ENCODE measurements at regions not wholly inside any gene's neighbourhood (a gene's known extent, or its start where the extent isn't known, plus 50 kb on each side); places are given as distances from the start of the nearest gene placed in this dataset.

DNA sequence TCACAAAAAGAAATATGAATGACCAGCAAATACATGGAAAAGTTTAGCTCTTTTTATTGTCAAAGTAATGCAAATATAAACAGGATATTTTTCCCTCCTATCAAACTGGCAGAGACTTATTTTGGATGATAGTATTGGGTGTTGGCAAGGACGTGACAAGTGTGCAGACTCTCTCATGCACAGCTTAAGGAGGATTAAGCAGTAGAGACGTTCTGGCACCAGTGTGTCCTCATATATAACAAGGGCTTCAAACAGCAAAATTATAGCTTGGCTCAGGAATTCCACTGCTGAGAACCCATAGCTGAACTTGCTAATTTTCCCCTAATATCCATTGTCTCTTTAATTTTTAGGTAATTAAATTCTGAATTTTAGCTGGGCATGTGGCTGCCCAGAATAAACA is 114.4 kb downstream of the FAM124B start:
- DNase-seq (ENCODE audit: low read depth in 1 of 2, low spot score in 2 of 2) (no peak), FAIRE-seq (no peak)
- H4K5ac ChIP-seq (ENCODE audit: insufficient read length, low read depth, low read length), result no peak overlapping the region
- H2BK5ac ChIP-seq (ENCODE audit: low read depth, low read length), result no peak overlapping the region
- H3K4ac ChIP-seq (replicated peaks; ENCODE audit: insufficient read length, low read depth, low read length), result no peak overlapping the region
- H2BK20ac ChIP-seq (ENCODE audit: low read length), result no peak overlapping the region
- H3K79me2 ChIP-seq (ENCODE audit: control insufficient read depth in 1 of 2, insufficient read depth in 2 of 2, low read length in 2 of 2), result no peaks in the 10 kb centered on the region
- no peaks in the 10 kb centered on the region for H3K23me2 ChIP-seq (ENCODE audit: low read depth, low read length)
- H3K27ac ChIP-seq (ENCODE audit: low read depth, low read length), result no peak overlapping the region
- H3K18ac ChIP-seq (ENCODE audit: extremely low read depth, low read length), result no peak overlapping the region
- H3K4me3 ChIP-seq (ENCODE audit: extremely low read depth in 1 of 4, insufficient read depth in 2 of 4, low read depth in 3 of 4, low read length in 4 of 4), result no peak overlapping the region
- H3K36me3 ChIP-seq (ENCODE audit: control insufficient read depth in 2 of 4, insufficient read depth in 4 of 4, low read length in 3 of 4), result no peaks in the 10 kb centered on the region
- H2BK120ac ChIP-seq (replicated peaks; ENCODE audit: low read depth, low read length), result no peak overlapping the region
- H3K56ac ChIP-seq (replicated peaks; ENCODE audit: insufficient read length, low read depth, low read length), result no peak overlapping the region
- no peak overlapping the region for H3K9ac ChIP-seq (replicated peaks in 1 of 4; ENCODE audit: extremely low read depth in 1 of 4, low read depth in 3 of 4, low read length in 3 of 4)
- no peak overlapping the region for H3K23ac ChIP-seq (ENCODE audit: insufficient read length)
- H3K14ac ChIP-seq (ENCODE audit: insufficient read length), result no peak overlapping the region
- no peaks in the 10 kb centered on the region for H3K4me1 ChIP-seq (replicated peaks in 1 of 4; ENCODE audit: control insufficient read depth in 3 of 4, insufficient read depth in 4 of 4, low read length in 3 of 4)
- ChIA-PET POLR2A (ENCODE audit: partially characterized antibody) (interaction anchor here (1.4 kb wide), 1 partner anchor 317 kb away, joined by 5 read pairs; no protein-coding TSS in a partner anchor), CTCF (ENCODE audit: partially characterized antibody) (interaction anchor here (0.8 to 13.0 kb wide), 11 partner anchors 9 to 332 kb away, joined by 3 to 436 read pairs (median 5); no protein-coding TSS in a partner anchor)
- H3K9me3 ChIP-seq (ENCODE audit: insufficient read depth in 2 of 2, low read depth in 1 of 2, low read length in 1 of 2), result no peaks in the 10 kb centered on the region
- no peak overlapping the region for H2BK15ac ChIP-seq (ENCODE audit: low read length)
- H3K79me1 ChIP-seq (ENCODE audit: low read depth, low read length), result no peaks in the 10 kb centered on the region
- no peak overlapping the region for H4K91ac ChIP-seq (replicated peaks; ENCODE audit: insufficient read length, low read length)
- no peaks in the 10 kb centered on the region for H4K20me1 ChIP-seq (replicated peaks in 1 of 2; ENCODE audit: control insufficient read depth in 1 of 2, insufficient read depth in 2 of 2, low read length in 2 of 2)
- 85% methylated on average over 2 of the region's 2 CpGs; no CpG with 5 or more reads in 1 of the 2 experiments for WGBS, 2 experiments (ENCODE audit: extremely low coverage in 1 of 2, insufficient coverage in 1 of 2, insufficient read length in 1 of 2, insufficient replicate concordance in 2 of 2, low coverage in 1 of 2, low lambda C conversion rate in 2 of 2, missing lambda C conversion rate in 1 of 2)
- TF ChIP-seq SP1 (IDR thresholded peaks at IDR 0.05; ENCODE audit: low read depth, low read length) (no peak), CBX8 (IDR thresholded peaks at IDR 0.05; ENCODE audit: borderline replicate concordance, low read depth, low read length) (no peak), SP4 (IDR thresholded peaks at IDR 0.05; ENCODE audit: low read length) (no peak), CHD2 (IDR thresholded peaks at IDR 0.05; ENCODE audit: low read length) (no peak), EZH2 (IDR thresholded peaks at IDR 0.05; ENCODE audit: low read depth, low read length, severe bottlenecking) (no peak)
- H3K27me3 ChIP-seq (replicated peaks in 1 of 4; ENCODE audit: control insufficient read depth in 3 of 4, extremely low read depth in 1 of 4, insufficient read depth in 3 of 4, low read length in 3 of 4), result peaks cover 0 to 1% (median 0%) of the 10 kb centered on the region in 4 experiments; a peak in 1 of 7 replicates
- no peak overlapping the region for H2AFZ ChIP-seq (ENCODE audit: low read length)
- H2BK12ac ChIP-seq (ENCODE audit: low read depth, low read length), result no peak overlapping the region
- no peak overlapping the region for H3K4me2 ChIP-seq (ENCODE audit: insufficient read depth in 1 of 2, low read depth in 2 of 2, low read length in 2 of 2)
- H2AK5ac ChIP-seq (ENCODE audit: low read depth, low read length), result no peak overlapping the region
- no peak overlapping the region for H4K8ac ChIP-seq (ENCODE audit: extremely low read depth, insufficient read depth, low read length)
